Gastroesophageal sphincter (tissue), 4 donors: ENCODE measurements at regions not wholly inside any gene's neighbourhood (a gene's known extent, or its start where the extent isn't known, plus 50 kb on each side); places are given as distances from the start of the nearest gene placed in this dataset.

Experiments
- ATAC-seq: fragments of 150-250 bp; one replicate; pipeline ENCODE4 v1.9.1; 2016; ENCODE audit warnings: mild to moderate bottlenecking, moderate library complexity
- H3K27ac ChIP-seq, 4 donors: fragments of 200-600 bp; sonication (generic) in 3 of 4; 1 replicate in 3 of 4; 2 replicates in 1 of 4; pipeline ENCODE4 v1.5.1; 2016 to 2019
- H3K27me3 ChIP-seq: fragments of 200-600 bp; sonication (generic); one replicate; pipeline ENCODE4 v1.5.1; 2019
- H3K36me3 ChIP-seq, 2 donors: fragments of 200-600 bp; sonication (generic); one replicate each; pipeline ENCODE4 v1.5.1; 2019; ENCODE audit warnings: control low read depth in 1 of 2
- H3K4me1 ChIP-seq, 3 donors: fragments of 200-600 bp; sonication (generic); 1 replicate in 2 of 3; 2 replicates in 1 of 3; pipeline ENCODE4 v1.5.1; 2016 to 2019; ENCODE audit warnings: control low read depth in 2 of 3
- H3K4me3 ChIP-seq, 2 donors: fragments of 200-600 bp; sonication (generic); one replicate each; pipeline ENCODE4 v1.5.1; 2019; ENCODE audit warnings: mild to moderate bottlenecking in 1 of 2, moderate library complexity in 1 of 2
- H3K9me3 ChIP-seq, 3 donors: fragments of 200-600 bp; sonication (generic); one replicate each; pipeline ENCODE4 v1.5.1; 2017 to 2019; ENCODE audit warnings: control low read depth in 2 of 3
- EP300 ChIP-seq: sonication (generic); formaldehyde crosslinking; IDR thresholded peaks from one replicate; pipeline ENCODE4 v1.6.1; 2017; ENCODE audit warnings: antibody characterized with exemption, mild to moderate bottlenecking
- POLR2A ChIP-seq, 2 donors: fragments of 450-650 bp; IDR thresholded peaks; one replicate each; pipeline ENCODE4 v1.6.1; 2017; ENCODE audit warnings: antibody characterized with exemption in 2 of 2, mild to moderate bottlenecking in 2 of 2, moderate library complexity in 1 of 2
- POLR2AphosphoS5 ChIP-seq: sonication (generic); formaldehyde crosslinking; IDR thresholded peaks from one replicate; pipeline ENCODE4 v1.6.1; 2017; ENCODE audit warnings: antibody characterized with exemption
- WGBS, 2 donors: methylation state at CpG; one replicate each; pipeline ENCODE4 v1.1.5; 2018; ENCODE audit warnings: low coverage in 1 of 2; 5-methylcytosine and 5-hydroxymethylcytosine counted together
- TF ChIP-seq, protein P1 (sequence below), 4 experiments: fragments of 200-600 bp in 2 of 4; fragments of 450-650 bp in 2 of 4; sonication (generic) in 1 of 4; IDR thresholded peaks; one replicate each; pipeline ENCODE4 v1.5.1; 2017 to 2019; ENCODE audit warnings: antibody characterized with exemption in 4 of 4, mild to moderate bottlenecking in 2 of 4, moderate library complexity in 2 of 4

DNA sequence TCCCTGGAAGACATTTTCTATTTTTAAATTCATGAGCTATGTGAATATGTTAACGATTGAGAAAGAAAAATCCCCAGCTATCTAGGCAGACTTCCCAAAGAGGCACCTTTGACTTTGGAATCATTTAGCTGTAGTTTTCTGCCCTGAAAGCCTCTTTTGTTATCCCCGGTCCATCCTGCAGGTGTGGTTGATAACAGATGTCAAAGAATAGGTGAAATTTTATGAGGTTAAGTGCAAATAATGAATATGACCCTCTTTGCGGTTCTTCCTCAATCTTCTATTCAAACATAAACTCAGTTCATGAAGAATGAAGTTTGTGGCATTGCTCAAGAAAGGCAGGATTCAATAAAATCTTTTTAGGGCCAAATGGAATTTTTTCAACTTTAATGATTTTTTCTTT lies 51.6 kb upstream of the ATP8B1 start:
- TF ChIP-seq POLR2A (IDR thresholded peaks at IDR 0.05) (no peak), POLR2AphosphoS5 (no peak), EP300 (no peak)
- TF ChIP-seq, protein P1, sequence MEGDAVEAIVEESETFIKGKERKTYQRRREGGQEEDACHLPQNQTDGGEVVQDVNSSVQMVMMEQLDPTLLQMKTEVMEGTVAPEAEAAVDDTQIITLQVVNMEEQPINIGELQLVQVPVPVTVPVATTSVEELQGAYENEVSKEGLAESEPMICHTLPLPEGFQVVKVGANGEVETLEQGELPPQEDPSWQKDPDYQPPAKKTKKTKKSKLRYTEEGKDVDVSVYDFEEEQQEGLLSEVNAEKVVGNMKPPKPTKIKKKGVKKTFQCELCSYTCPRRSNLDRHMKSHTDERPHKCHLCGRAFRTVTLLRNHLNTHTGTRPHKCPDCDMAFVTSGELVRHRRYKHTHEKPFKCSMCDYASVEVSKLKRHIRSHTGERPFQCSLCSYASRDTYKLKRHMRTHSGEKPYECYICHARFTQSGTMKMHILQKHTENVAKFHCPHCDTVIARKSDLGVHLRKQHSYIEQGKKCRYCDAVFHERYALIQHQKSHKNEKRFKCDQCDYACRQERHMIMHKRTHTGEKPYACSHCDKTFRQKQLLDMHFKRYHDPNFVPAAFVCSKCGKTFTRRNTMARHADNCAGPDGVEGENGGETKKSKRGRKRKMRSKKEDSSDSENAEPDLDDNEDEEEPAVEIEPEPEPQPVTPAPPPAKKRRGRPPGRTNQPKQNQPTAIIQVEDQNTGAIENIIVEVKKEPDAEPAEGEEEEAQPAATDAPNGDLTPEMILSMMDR (IDR thresholded peaks at IDR 0.05) = no peak
- Histone ChIP-seq H3K36me3 (no peaks in the 10 kb centered on the region), H3K27me3 (no peaks in the 10 kb centered on the region), H3K27ac (no peak overlapping the region), H3K9me3 (peaks cover 0 to 7% (median 0%) of the 10 kb centered on the region in 3 donors), H3K4me1 (no peaks in the 10 kb centered on the region), H3K4me3 (no peak overlapping the region)
- no peak for ATAC-seq
- WGBS, 2 donors = 30 to 45% methylated on average over 3 of the region's 3 CpGs

DNA sequence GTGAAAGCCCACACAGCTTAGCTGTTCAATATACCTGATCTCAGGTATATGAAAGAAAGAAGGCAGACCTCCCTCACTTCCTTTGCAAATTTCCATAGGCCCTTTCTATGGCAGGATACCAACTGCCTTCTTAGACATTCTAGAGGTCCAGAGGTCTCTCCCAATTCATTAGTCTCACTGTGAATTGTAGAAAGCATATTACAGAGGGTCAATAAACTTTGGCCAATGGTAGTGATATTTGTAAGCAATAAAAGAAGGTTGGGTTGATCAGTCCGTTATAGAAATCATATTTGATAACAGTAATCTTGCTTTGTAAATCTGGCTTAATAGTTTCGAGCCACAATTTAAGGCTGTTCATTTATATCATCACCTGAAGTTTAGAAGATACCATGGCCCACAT lies 50.7 kb upstream of the ATP8B1 start:
- Histone ChIP-seq H3K9me3 (peaks cover 0 to 7% (median 0%) of the 10 kb centered on the region in 3 donors), H3K4me3 (no peak overlapping the region), H3K4me1 (no peaks in the 10 kb centered on the region), H3K27me3 (no peaks in the 10 kb centered on the region), H3K36me3 (no peaks in the 10 kb centered on the region), H3K27ac (no peak overlapping the region)
- 88 to 94% methylated on average over 2 of the region's 2 CpGs for WGBS, 2 donors
- no peak for ATAC-seq
- TF ChIP-seq EP300 (no peak), POLR2A (IDR thresholded peaks at IDR 0.05) (no peak), POLR2AphosphoS5 (no peak)
- TF ChIP-seq, protein P1 (IDR thresholded peaks at IDR 0.05) = no peak

DNA sequence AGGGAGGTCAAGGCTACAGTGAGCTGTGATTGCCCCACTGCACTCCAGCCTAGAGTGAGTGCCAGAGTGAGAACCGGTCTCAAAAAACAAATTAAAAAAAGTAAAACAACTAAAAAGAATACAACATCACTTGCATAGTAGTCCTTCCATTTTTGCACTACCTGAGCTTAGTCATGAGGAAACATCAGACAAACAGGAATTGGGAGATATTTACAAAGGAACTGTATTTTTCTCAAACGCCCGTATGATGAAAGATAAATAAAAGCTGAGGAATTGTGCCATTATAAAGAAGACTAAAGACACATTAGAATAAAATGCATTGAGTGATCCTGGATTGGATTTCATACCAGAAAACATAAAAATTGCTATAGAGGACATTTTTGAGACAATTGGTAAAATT lies 50.0 kb upstream of the ATP8B1 start:
- Histone ChIP-seq H3K27ac (no peak overlapping the region), H3K9me3 (peaks cover 0 to 7% (median 0%) of the 10 kb centered on the region in 3 donors), H3K36me3 (no peaks in the 10 kb centered on the region), H3K4me3 (no peak overlapping the region), H3K4me1 (no peaks in the 10 kb centered on the region), H3K27me3 (no peaks in the 10 kb centered on the region)
- ATAC-seq = no peak
- TF ChIP-seq POLR2AphosphoS5 (no peak), EP300 (no peak), POLR2A (IDR thresholded peaks at IDR 0.05) (no peak)
- TF ChIP-seq, protein P1 (IDR thresholded peaks at IDR 0.05) = no peak
- WGBS, 2 donors = 81 to 83% methylated on average over 3 of the region's 3 CpGs
